ENCODE measurements at regions not wholly inside any gene's neighbourhood (a gene's known extent, or its start where the extent isn't known, plus 50 kb on each side); places are given as distances from the start of the nearest gene placed in this dataset.

DNA sequence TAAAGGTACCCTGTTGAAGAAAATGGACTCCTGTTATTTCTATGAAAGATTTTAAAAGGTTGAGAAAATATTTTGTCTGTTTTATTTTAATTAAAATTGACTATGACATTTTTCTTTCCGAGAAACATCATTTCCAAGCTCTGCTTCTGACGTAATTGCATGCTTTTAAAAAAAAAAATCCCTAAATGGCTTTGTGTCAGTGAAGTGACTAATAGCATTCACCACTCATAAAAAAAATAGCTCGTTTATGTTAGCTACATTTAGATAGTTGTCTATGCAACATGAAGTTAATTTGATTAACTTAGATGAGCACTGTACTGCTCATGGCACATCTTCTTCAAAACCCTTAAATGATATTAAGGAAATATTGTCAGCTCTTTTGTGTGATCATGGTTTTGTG, 105.1 kb upstream of the KLHL13 start:
- TF ChIP-seq, protein P1, sequence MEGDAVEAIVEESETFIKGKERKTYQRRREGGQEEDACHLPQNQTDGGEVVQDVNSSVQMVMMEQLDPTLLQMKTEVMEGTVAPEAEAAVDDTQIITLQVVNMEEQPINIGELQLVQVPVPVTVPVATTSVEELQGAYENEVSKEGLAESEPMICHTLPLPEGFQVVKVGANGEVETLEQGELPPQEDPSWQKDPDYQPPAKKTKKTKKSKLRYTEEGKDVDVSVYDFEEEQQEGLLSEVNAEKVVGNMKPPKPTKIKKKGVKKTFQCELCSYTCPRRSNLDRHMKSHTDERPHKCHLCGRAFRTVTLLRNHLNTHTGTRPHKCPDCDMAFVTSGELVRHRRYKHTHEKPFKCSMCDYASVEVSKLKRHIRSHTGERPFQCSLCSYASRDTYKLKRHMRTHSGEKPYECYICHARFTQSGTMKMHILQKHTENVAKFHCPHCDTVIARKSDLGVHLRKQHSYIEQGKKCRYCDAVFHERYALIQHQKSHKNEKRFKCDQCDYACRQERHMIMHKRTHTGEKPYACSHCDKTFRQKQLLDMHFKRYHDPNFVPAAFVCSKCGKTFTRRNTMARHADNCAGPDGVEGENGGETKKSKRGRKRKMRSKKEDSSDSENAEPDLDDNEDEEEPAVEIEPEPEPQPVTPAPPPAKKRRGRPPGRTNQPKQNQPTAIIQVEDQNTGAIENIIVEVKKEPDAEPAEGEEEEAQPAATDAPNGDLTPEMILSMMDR (conservative IDR thresholded peaks at IDR 0.05) = no peak
- TF ChIP-seq EZH2 (IDR thresholded peaks at IDR 0.05; ENCODE audit: low read depth) = no peak

All from PC-9 (cell line).